Panc1 (cell line): ENCODE measurements at regions not wholly inside any gene's neighbourhood (a gene's known extent, or its start where the extent isn't known, plus 50 kb on each side); places are given as distances from the start of the nearest gene placed in this dataset.

Source experiments
- TF ChIP-seq, protein P1 (sequence below): fragments of 450-650 bp; IDR thresholded peaks from 2 replicates; pipeline ENCODE4 v1.5.1; 2017; ENCODE audit warnings: mild to moderate bottlenecking
- TF ChIP-seq, protein P2 (sequence below), 2 experiments: IDR thresholded peaks; 2 replicates each; pipeline ENCODE4 v1.6.1; 2011 to 2012; ENCODE audit warnings: low read depth in 2 of 2, control low read depth in 1 of 2, low read length in 1 of 2, mild to moderate bottlenecking in 1 of 2, moderate library complexity in 1 of 2; ENCODE audit not compliant: insufficient read depth in 1 of 2

DNA sequence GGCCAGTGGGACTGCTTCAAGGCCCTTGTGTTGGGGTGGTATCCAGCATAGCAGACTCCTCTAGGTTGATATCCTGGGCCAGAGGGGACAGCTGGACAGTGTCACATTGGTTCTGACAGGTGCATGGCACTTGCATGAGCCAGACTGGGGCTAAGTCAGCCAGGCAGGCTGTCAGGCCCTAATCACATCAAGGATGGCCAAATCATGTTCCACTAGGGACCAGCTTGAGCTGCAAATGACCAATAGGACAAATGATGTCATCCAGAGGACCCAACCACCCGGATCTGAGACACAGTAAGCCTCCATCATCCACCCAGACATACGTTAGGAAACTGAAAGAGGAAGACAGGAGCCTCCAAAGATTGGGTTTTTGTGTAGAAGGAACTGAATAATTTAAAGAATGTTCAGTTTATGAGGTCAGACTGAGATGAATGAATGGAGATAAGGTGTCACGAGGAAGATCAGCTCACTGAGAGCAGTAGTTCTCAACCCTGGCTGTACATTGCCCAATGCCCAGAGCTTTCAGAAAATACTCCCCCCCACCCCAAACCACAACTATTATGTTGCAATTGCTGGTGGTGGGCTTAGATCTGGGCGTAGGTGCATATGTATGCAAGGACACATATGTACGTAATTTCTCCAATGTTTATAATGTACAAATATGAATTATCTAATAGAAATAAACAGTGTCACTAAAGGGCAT lies 75.2 kb upstream of the INHBA start:
- TF ChIP-seq, protein P1, sequence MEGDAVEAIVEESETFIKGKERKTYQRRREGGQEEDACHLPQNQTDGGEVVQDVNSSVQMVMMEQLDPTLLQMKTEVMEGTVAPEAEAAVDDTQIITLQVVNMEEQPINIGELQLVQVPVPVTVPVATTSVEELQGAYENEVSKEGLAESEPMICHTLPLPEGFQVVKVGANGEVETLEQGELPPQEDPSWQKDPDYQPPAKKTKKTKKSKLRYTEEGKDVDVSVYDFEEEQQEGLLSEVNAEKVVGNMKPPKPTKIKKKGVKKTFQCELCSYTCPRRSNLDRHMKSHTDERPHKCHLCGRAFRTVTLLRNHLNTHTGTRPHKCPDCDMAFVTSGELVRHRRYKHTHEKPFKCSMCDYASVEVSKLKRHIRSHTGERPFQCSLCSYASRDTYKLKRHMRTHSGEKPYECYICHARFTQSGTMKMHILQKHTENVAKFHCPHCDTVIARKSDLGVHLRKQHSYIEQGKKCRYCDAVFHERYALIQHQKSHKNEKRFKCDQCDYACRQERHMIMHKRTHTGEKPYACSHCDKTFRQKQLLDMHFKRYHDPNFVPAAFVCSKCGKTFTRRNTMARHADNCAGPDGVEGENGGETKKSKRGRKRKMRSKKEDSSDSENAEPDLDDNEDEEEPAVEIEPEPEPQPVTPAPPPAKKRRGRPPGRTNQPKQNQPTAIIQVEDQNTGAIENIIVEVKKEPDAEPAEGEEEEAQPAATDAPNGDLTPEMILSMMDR = no peak
- TF ChIP-seq, protein P2, sequence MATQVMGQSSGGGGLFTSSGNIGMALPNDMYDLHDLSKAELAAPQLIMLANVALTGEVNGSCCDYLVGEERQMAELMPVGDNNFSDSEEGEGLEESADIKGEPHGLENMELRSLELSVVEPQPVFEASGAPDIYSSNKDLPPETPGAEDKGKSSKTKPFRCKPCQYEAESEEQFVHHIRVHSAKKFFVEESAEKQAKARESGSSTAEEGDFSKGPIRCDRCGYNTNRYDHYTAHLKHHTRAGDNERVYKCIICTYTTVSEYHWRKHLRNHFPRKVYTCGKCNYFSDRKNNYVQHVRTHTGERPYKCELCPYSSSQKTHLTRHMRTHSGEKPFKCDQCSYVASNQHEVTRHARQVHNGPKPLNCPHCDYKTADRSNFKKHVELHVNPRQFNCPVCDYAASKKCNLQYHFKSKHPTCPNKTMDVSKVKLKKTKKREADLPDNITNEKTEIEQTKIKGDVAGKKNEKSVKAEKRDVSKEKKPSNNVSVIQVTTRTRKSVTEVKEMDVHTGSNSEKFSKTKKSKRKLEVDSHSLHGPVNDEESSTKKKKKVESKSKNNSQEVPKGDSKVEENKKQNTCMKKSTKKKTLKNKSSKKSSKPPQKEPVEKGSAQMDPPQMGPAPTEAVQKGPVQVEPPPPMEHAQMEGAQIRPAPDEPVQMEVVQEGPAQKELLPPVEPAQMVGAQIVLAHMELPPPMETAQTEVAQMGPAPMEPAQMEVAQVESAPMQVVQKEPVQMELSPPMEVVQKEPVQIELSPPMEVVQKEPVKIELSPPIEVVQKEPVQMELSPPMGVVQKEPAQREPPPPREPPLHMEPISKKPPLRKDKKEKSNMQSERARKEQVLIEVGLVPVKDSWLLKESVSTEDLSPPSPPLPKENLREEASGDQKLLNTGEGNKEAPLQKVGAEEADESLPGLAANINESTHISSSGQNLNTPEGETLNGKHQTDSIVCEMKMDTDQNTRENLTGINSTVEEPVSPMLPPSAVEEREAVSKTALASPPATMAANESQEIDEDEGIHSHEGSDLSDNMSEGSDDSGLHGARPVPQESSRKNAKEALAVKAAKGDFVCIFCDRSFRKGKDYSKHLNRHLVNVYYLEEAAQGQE (IDR thresholded peaks at IDR 0.05; ENCODE audit: insufficient read depth in 1 of 2, low read depth in 2 of 2, low read length in 1 of 2) = no peak
